Activated B cell treated with CpG ODN at 0.5 μM for 24 hours (primary cell): ENCODE measurements at regions not wholly inside any gene's neighbourhood (a gene's known extent, or its start where the extent isn't known, plus 50 kb on each side); places are given as distances from the start of the nearest gene placed in this dataset.

Experiments used
- ATAC-seq: fragments of 200-7000 bp; cut with Tn5 transposase; one replicate; pipeline ENCODE4 v1.10.0; 2021; ENCODE audit warnings: low read depth, mild to moderate bottlenecking, moderate library complexity
- CTCF ChIA-PET: fragments of 350-600 bp; sonication (Branson Sonifier 250); formaldehyde crosslinking; loops from one replicate; lab custom pipeline; 2021; ENCODE audit warnings: antibody characterized with exemption; lab: Charles Lee
- POLR2A ChIA-PET: fragments of 350-600 bp; sonication (Branson Sonifier 250); formaldehyde crosslinking; loops from one replicate; lab custom pipeline; 2021; ENCODE audit warnings: antibody characterized with exemption; lab: Charles Lee
- DNase-seq: peaks from one replicate; pipeline ENCODE4 v3.0.0; 2022
- H3K27ac Mint-ChIP-seq: one replicate; pipeline ENCODE4 v1.8.0; 2020; ENCODE audit warnings: mixed read lengths
- H3K27me3 Mint-ChIP-seq: one replicate; pipeline ENCODE4 v1.8.0; 2021; ENCODE audit warnings: mixed read lengths
- H3K36me3 Mint-ChIP-seq: one replicate; pipeline ENCODE4 v1.8.0; 2021; ENCODE audit warnings: low read depth, mixed read lengths
- H3K4me1 Mint-ChIP-seq: one replicate; pipeline ENCODE4 v1.8.0; 2021; ENCODE audit warnings: mixed read lengths
- H3K4me3 Mint-ChIP-seq: one replicate; pipeline ENCODE4 v1.8.0; 2020; ENCODE audit warnings: mild to moderate bottlenecking, mixed read lengths
- H3K9me3 Mint-ChIP-seq: one replicate; pipeline ENCODE4 v1.8.0; 2020; ENCODE audit warnings: mixed read lengths
- CTCF ChIP-seq: fragments of 200-600 bp; IDR thresholded peaks from one replicate; pipeline ENCODE4 v1.8.0; 2022; ENCODE audit warnings: antibody characterized with exemption, mild to moderate bottlenecking
- intact Hi-C: fragments of 100-400 bp; cut with micrococcal nuclease; formaldehyde crosslinking; loops from one replicate; pipeline ENCODE4 v1.15.1; 2024

GRCh38 chr2:75253526-75253925, 54.2 kb upstream of the TACR1 start:
- CTCF ChIA-PET, result no interaction called here
- Mint-ChIP-seq H3K4me3 (no peak overlapping the region), H3K36me3 (peaks cover 13% of the 10 kb centered on the region), H3K4me1 (peaks cover 11% of the 10 kb centered on the region), H3K27ac (no peak overlapping the region), H3K27me3 (no peaks in the 10 kb centered on the region), H3K9me3 (peaks cover 24% of the 10 kb centered on the region)
- DNase-seq, result no peak
- TF ChIP-seq CTCF, result no peak
- POLR2A ChIA-PET, result no interaction called here
- ATAC-seq, result no peak
- intact Hi-C loops, result no loop called here

- CTCF ChIA-PET, result no interaction called here
- Mint-ChIP-seq H3K4me3 (no peak overlapping the region), H3K9me3 (peaks cover 16% of the 10 kb centered on the region), H3K4me1 (peaks cover 6% of the 10 kb centered on the region), H3K27me3 (no peaks in the 10 kb centered on the region), H3K27ac (no peak overlapping the region), H3K36me3 (peaks cover 12% of the 10 kb centered on the region)
- POLR2A ChIA-PET, result no interaction called here
- intact Hi-C loops, result no loop called here
- DNase-seq, result no peak
- ATAC-seq, result no peak
- TF ChIP-seq CTCF, result no peak
These were observed 52.6 kb upstream of the TACR1 start for GRCh38 chr2:75251896-75252295.
